HG02759 (cell line): ENCODE measurements at regions not wholly inside any gene's neighbourhood (a gene's known extent, or its start where the extent isn't known, plus 50 kb on each side); places are given as distances from the start of the nearest gene placed in this dataset.

Source experiments
- ATAC-seq: cut with Tn5 transposase; IDR thresholded peaks from one replicate; pipeline ENCODE4 v1.9.1; 2021; ENCODE audit warnings: mild to moderate bottlenecking, moderate library complexity; ENCODE audit not compliant: unreplicated experiment

DNA sequence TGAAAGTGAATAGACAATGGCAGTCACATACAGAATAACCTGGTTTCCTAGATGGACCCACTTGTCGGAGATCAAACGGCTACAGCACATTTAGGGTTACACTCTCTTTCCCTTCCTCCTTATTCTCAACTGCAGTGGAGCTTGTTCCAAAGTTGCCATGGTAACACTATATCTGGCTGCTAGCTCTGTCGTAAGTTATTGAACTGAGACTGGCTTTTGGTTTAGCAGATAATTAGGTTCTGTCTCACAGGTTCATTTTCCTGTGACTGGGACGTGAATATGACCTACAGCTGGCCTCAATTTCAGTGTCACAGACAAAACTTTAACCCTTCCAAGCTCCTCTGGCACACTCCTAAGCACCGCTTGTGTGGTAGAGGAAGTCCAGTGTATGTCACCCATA is 875.8 kb downstream of the USP25 start:
- no peak for ATAC-seq

DNA sequence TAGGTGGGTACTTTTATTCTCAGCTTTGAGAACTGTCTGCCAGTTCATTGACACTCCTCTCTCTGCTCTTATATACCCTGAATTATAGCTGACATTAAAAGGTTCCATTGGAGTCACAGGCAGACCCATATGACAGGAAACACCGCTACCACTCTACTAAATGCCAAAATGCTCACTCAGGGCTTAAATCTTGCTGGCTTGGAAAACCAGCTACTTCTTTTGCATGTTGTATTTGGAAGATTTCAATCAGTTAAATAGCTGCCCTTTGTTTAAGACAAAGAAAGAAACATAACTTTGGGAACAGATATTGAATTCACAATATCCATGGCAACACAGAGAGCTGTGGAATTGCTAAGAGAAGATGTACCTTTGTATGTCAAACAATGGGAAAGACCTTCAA is 876.5 kb downstream of the USP25 start:
- ATAC-seq: no peak

DNA sequence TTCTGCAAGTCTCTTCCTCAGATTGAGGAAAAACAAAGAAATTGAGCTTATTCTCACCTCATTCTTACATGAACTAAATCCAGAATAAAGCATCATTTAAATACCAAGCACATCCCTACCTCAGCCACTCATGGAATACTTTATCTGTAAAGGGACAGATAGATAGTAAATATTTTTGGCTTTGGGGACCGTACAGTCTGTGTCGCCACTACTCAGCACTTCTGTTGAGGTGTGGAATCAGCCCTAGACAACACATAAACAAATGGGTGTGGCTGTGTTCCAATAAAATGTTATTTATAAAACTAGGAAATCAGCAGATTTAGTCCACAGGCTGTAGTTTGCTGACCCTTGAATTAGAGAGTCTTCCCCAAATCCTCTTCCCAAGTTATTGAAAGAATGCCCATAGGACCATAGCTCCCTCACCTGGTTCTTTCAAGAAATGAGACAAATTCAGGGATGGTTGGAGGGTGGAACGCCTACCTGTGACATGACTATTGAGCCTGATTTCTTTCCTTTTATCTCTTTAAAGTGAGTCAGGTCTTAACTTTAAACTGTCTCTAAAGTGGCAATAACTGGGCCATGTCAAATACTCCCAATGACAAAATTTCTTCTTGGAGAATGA is 878.5 kb downstream of the USP25 start:
- ATAC-seq: no peak

DNA sequence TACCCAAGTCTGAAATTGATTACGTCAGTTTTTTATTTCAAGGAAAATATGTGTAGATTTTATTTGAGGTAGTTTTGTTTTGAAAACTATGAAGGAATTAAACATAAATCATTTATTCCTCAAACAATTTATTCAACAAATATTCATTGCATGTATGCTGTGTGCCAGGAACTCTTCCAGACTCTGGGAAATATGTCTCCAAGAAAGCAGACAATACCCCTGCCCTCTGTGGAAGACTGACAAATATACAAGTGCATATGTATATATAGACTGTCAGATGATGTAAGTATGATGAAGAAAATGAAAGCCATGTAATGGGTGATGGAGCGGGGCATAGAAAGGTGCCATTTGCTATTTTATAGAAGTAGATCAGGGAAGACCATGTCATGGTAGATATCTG is 889.5 kb downstream of the USP25 start:
- no peak for ATAC-seq

DNA sequence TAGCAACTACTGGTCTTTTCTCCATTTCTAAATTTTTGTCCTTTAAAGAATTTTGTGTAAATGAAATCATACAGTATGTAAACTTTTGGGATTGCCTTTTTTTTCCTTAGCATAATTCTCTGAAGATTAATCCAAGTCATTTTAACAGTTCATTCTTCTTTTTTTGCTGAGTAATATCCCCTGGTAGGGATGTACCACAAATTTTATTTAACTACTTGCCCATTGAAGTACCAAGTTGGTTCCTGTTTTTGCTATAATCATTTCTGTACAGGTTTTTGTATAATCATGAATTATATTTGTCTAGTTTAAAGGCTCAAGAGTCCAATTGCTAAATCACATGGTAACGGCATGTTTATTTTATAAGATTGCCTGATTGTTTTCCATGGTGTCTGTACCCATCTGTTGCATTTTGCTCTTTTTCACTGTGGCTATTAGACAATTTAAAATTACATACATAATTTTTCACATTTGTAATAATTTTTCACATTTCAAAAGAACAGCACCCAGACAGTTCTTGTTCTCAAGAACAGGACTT is 891.1 kb downstream of the USP25 start:
- no peak for ATAC-seq

DNA sequence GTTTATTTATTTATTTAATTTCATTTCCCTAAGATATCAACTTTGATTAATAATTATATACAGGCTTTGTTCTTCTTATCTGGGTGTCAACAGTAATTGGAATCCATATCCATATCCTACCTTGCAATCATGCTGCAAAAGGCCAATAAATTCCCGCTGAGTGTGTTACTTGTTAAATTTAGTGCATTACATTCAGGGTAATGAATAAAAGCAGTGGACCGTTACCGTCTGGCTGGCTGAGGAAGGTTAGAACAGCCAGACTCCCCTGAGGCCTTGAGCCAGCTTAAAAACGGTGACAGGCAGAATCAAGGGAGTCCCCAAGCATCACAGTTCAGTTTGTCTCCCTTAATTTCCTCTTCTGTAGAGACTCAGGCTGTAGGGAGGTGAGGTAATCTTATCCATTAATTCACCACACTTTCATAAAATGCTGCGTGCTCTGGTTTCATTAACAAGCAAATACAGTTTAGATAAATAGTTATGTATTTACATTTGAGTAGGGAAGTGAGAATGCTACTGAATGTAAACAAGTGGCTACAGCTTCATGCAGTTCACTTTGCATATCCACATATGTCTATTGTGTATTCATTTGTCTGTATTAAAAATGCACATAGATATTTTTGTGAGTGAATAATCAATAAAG is 888.2 kb upstream of the CXADR start:
- ATAC-seq: no peak

DNA sequence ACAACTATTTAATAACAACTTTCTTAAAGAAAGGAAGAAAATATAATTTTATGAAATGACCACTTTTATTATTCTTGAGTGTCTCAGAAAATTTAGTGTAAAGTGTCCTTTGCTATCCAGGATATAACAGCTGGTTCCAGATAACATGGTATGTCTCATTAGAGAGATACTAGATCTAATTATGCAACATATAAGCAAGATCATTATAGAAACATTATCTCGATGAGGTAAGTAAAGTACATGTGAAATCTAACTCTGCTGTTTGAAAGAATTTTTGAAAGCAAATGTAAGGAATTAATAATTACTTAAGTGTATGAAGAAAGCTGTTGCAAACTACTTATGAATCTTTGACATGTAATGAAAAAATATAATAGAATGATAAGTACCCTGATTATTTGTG is 887.4 kb upstream of the CXADR start:
- no peak for ATAC-seq

DNA sequence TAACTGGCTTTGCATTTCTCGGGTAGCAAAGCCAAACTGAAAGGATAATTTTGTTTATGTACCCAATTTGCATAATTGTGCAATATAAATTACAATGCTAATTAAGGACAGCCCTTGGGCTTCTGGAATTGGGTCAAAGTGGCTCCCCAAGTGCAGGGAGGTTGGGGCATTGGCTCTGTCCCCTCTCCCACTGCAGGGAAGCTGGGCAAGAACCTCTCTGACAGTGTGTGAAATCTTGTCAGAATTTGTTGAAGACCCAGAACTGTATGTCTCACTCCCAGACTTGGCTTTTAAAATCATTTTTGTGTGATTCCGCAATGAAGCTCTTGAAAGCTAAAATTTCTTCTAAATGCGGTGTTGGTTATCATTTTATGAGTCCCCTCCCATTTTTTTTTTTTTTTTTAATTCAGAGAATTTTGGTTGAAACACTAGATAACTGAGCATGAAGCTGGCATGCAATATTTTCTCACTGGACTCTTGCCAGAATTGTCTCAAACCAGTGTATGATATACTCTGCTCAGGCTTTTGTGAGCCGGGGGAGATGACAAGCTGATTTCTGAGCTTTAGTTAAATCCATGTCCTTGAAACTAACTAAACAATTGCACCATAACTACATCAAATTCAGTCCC is 878.9 kb upstream of the CXADR start:
- ATAC-seq: no peak

DNA sequence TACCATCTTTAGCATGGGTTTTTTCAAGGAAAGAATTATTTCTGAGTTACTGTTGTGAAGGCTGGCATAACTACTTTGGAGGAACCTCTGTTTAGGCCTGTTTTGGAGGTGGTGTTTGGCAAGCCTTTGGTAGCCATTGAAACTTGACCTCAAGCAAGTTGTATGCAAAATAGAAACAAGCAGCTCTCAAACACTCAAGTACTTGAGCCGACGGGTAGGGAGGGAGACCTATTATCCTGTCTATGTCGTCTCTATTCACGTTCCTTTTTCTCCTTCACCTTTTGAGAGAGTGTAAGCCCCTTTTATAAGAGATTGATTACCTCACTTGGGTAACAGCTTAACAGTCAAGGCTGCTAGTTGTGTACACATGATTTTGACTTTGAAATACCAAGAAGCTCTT is 878.3 kb upstream of the CXADR start:
- ATAC-seq: no peak

DNA sequence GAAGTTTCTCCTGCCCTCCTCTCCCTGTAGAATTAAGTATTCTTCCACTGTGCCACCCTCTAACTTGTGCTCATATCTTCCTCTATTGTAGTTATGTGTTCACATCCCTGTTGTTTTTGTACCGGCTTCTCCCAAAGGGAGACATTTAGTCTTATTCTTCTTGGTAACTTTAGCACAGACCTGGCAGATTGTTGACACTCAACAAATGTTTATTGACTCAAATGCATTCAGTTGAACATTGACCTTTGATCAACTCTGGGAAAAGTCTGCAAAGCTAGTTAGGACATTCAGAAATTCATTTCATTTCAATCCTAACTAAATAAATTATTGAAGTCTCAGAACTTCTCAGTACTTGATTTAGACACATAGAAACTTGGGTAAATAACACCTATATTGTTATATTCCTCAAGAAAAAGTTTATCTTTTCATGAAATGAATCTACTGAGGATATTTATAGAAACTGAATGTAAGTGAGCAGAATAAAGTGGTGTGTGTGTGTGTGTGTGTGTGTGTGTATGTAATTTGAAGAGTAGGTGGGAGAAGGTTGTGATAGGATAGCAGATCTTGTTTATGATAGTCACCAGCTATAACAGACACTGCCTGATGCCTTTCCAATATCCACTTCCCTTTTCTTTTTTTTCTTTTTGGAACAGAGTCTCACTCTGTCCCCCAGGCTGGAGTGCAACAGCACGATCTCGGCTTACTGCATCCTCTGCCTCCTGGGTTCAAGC is 872.4 kb upstream of the CXADR start:
- ATAC-seq: no peak

DNA sequence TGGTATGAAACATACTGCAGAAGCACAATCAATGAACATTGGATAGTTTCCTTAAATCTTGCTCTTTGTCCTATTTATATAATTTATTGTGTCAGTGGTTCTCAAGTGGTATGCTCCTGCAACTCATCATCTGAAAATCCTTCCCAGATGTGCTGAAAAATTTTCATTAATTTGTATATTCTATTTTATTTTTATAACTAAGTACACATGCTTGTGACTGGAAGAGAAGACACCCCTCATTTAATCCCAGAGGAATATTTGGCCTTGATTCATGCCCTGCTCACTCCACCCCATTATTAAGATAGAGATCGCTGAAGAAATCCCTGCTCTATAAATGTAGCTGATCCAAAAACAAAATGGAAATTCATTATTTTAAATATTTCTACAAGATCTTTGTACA is 870.5 kb upstream of the CXADR start:
- no peak for ATAC-seq

DNA sequence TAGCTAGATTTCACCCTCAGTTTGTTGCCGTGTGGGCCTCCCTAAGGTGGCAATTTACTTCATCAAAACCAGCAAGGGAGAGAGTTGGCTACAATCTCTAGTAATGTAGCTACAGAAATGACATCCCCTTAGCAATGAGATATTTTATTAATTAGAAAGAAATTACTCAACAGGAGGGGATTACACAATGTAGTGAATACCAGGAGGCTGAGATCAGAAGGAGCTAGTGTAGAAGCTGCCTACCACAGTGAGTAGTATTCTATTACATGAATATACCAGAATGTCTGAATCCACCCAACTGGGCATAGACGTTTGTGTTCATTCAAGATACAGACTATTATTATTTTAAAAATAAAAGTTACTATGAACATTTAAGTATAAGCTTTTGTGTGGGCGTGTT is 868.2 kb upstream of the CXADR start:
- no peak for ATAC-seq

DNA sequence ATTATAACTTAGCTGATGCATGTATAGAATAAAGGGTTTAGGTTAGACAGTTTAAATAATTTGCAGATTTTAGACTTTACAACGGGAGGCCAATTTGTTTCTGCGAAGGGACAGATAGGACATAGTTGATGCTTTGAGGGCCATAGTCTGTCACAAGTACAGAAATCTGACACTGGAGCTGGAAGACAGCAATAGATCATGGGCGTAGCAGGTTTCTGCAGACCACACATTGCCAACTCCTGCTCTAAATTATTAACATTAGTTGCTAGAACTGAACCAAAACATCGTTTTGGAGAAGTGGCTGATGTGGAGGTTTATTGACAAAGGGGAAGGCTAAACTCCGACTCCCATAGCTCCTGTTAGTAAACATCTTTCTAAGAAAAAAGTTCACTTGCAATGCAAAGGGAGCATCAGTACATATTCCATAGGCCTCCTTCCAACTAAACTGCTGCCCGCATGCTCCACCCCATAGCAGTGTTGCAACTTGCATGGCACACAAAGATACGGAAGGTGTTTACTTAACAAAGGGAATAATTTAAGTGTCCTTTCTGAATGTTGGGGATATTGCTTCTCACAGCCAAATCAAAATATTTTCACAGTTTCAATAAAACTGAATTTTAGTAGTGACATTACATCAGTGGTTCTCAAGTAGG is 862.0 kb upstream of the CXADR start:
- ATAC-seq: no peak

DNA sequence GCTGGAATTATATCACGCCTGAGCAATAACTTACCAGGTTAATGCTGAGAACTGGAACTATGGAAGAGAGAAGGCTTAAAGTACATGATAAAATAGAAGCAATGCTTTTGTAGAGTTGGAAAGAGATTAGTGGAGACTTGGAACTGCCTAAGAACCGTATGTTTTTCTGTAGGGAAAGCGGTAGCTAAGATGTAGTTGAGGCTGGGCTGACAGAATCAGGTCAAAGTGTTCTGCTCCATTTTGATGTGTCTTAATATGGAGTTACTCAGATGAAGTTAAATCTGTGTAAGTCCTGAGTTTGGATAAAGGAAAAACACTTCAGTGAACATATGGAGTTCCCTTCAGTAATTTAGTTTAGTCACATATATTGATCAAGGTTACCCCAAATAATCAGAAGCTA is 860.9 kb upstream of the CXADR start:
- ATAC-seq: no peak

DNA sequence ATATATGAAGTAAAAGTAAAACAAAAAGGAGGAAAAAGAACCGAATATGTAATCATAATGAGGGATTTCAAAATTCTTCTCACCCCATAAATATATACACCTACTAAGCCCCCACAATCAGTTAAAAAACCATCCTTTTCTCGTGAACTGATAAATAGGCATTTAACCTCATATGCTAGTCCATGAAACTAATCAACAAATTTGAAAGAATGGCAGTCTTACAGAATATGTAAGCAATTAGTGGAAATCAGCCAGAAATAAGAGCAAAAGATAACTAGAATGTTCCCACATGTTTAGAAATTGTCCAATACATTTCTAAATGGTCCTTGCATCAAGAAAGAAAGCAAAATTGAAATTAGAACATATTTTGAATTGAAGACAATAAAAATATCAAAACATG is 849.4 kb upstream of the CXADR start:
- ATAC-seq: no peak

DNA sequence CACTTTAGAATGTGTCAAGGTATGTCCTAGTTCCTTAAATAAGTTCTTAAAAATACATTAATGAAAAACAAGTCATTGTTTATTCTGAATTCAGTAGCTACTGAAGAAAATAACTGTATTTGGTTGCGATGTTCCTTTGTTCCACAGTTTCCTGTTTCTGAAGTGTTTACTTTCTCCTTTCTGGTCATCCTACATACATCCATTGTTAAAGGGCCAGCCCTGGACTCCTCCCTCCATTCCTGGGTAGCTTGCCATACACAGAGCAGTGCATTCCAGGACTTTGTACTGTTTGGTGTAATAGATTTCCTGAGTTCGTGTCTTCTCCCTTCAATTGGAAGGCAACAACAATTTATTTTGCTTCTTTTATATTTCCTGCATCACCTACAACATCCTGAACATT is 845.4 kb upstream of the CXADR start:
- no peak for ATAC-seq

DNA sequence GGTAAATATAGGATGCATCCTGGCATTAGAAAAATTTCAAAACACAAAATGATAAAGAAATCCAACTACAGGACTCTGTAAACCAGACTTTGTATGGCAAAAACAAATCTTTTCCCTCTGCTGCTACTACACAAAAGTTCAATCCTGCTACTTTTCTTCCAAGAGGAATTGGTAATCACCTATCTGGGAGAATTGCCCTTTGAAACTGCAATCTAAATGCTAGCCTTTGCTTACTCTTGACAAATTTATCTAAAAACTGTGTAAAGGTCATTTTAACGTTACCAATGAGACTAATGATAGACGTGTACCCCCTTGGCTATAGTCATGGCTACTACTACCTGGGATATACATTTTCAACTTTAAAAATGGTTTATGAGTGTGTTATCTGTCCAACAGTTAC is 837.9 kb upstream of the CXADR start:
- no peak for ATAC-seq

DNA sequence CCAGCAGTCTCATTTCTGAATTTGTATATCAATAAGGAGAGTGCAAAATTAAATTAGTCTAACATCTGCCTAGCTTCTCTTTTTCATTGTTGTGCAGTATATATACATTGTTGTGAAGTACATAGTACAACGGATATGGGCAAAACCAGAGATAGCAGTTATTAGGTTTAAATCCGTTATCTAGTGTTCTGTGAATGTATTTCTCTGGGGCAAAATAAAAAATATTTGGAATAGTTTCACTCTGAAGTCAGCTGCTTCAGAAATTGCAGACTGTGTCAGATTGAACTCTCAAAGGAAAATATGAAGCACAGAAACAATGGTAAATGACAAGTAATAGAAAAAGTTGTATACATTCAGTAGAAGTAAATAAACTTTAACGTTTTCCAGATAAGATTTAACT is 836.5 kb upstream of the CXADR start:
- no peak for ATAC-seq

DNA sequence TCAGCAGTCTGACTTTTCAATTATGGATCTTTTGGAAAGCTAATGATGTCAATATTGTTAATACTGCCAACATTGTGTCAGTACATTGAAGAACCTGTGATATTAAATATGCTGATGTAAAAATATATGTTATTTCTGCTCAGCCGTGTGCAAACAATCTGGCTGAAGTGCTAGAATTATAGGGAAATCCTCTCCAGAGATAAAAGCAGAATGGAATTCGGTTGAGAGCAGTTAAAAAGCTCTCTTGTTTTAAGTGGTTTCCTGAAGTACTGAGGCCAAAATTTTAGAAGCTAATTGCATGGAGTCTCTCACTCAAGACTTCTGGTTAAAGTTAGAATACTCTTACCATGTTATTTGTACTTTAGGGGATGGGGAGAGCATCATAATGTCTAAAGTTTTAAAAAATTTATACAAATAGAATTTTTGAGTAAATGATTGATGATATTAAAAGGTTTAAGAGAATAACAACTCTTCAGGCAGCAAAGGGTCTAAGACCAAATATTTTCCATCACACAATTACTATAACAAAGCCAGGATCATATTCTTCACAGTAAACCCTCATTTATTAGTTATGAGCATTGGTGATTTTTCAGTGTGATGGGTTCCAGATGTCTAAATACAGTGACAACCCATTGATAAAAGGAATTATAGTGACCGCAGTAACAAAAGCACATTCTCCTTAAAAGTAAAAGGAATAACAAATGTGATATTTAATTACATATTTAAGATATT is 834.2 kb upstream of the CXADR start:
- ATAC-seq: no peak

DNA sequence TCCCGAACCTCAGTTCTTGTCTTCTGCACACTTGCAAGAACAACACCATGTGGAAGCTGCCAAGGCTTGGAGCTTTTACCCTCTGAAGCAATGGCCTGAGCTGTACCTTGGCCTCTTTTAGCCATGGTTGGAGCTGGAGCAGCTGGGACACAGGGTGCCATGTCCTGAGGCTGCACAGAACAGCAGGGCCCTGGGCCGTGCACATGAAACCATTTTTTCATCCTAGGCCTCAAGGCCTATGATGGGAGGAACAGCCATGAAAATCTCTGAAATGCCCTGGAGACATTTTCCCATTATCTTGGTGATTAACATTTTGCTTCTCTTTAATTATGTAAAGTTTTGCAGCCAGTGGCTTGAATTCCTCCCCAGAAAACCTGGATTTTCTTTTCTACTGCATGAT is 817.8 kb upstream of the CXADR start:
- ATAC-seq: no peak

DNA sequence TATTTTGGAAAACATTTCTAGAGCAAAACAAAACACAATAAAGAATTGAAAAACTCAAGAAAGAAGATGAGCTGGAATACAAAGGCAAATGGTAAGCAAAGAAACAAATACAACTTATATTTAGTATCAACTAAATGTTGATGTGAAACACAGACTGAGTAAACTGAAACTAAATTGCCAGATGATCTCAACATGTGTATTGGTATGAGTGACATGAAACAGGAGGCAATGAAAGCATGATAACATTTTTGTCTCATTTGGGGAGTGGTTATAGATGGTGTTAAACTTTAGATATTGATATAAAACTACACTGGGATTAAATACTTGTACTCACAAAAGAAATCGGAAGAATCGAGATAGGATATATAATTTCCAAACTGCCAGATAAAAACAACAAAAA is 805.6 kb upstream of the CXADR start:
- ATAC-seq: no peak
